ENCODE measurements at regions not wholly inside any gene's neighbourhood (a gene's known extent, or its start where the extent isn't known, plus 50 kb on each side); places are given as distances from the start of the nearest gene placed in this dataset.

GRCh38 chr3:162166543-162166942 lies 669.9 kb downstream of the OTOL1 start:
- Histone ChIP-seq H3K36me3 (no peaks in the 10 kb centered on the region), H3K27me3 (replicated peaks; ENCODE audit: insufficient read depth) (no peaks in the 10 kb centered on the region), H3K9me3 (no peaks in the 10 kb centered on the region), H3K27ac (no peak overlapping the region), H3K4me1 (ENCODE audit: control insufficient read depth in 1 of 2, low read depth in 2 of 2) (no peaks in the 10 kb centered on the region), H3K4me3 (no peak overlapping the region)
- no peak for DNase-seq (ENCODE audit: low spot score)
- TF ChIP-seq CTCF (IDR thresholded peaks at IDR 0.05): no peak
- no peak for ATAC-seq (ENCODE audit: insufficient number of reproducible peaks, low FRiP score, low read depth)

- no peaks in the 10 kb centered on the region for H3K36me3 ChIP-seq
- H3K9me3 ChIP-seq: no peaks in the 10 kb centered on the region
- no peak overlapping the region for H3K27ac ChIP-seq
- no peaks in the 10 kb centered on the region for H3K27me3 ChIP-seq (replicated peaks; ENCODE audit: insufficient read depth)
- no peak overlapping the region for H3K4me3 ChIP-seq
- no peaks in the 10 kb centered on the region for H3K4me1 ChIP-seq (ENCODE audit: control insufficient read depth in 1 of 2, low read depth in 2 of 2)
- TF ChIP-seq CTCF (IDR thresholded peaks at IDR 0.05): no peak
- DNase-seq (ENCODE audit: low spot score) (no peak), ATAC-seq (ENCODE audit: insufficient number of reproducible peaks, low FRiP score, low read depth) (no peak)
Observed at GRCh38 chr3:162168715-162169114, 672.1 kb downstream of the OTOL1 start.

- Histone ChIP-seq H3K27ac (no peak overlapping the region), H3K27me3 (replicated peaks; ENCODE audit: insufficient read depth) (no peaks in the 10 kb centered on the region), H3K9me3 (no peaks in the 10 kb centered on the region), H3K36me3 (no peaks in the 10 kb centered on the region), H3K4me1 (ENCODE audit: control insufficient read depth in 1 of 2, low read depth in 2 of 2) (no peaks in the 10 kb centered on the region), H3K4me3 (no peak overlapping the region)
- no peak for TF ChIP-seq CTCF (IDR thresholded peaks at IDR 0.05)
- no peak for DNase-seq (ENCODE audit: low spot score)
- ATAC-seq (ENCODE audit: insufficient number of reproducible peaks, low FRiP score, low read depth): no peak
Observed at GRCh38 chr3:162170581-162170980, 674.0 kb downstream of the OTOL1 start.

GRCh38 chr3:162171970-162172369 lies 675.4 kb downstream of the OTOL1 start:
- H3K9me3 ChIP-seq: no peaks in the 10 kb centered on the region
- no peaks in the 10 kb centered on the region for H3K27me3 ChIP-seq (replicated peaks; ENCODE audit: insufficient read depth)
- H3K4me1 ChIP-seq (ENCODE audit: control insufficient read depth in 1 of 2, low read depth in 2 of 2): no peaks in the 10 kb centered on the region
- H3K27ac ChIP-seq: no peak overlapping the region
- no peak overlapping the region for H3K4me3 ChIP-seq
- no peak for DNase-seq (ENCODE audit: low spot score)
- TF ChIP-seq CTCF (IDR thresholded peaks at IDR 0.05): no peak
- H3K36me3 ChIP-seq: no peaks in the 10 kb centered on the region
- ATAC-seq (ENCODE audit: insufficient number of reproducible peaks, low FRiP score, low read depth): no peak

GRCh38 chr3:162175145-162175544 lies 678.5 kb downstream of the OTOL1 start:
- no peak for TF ChIP-seq CTCF (IDR thresholded peaks at IDR 0.05)
- Histone ChIP-seq H3K36me3 (no peaks in the 10 kb centered on the region), H3K27ac (no peak overlapping the region), H3K9me3 (no peaks in the 10 kb centered on the region), H3K4me1 (ENCODE audit: control insufficient read depth in 1 of 2, low read depth in 2 of 2) (no peaks in the 10 kb centered on the region), H3K4me3 (no peak overlapping the region), H3K27me3 (replicated peaks; ENCODE audit: insufficient read depth) (no peaks in the 10 kb centered on the region)
- ATAC-seq (ENCODE audit: insufficient number of reproducible peaks, low FRiP score, low read depth): no peak
- DNase-seq (ENCODE audit: low spot score): no peak

Measured in thoracic aorta (tissue), 2 donors.